ENCODE measurements at regions not wholly inside any gene's neighbourhood (a gene's known extent, or its start where the extent isn't known, plus 50 kb on each side); places are given as distances from the start of the nearest gene placed in this dataset.

GRCh38 chr4:152218576-152218975 is 317.3 kb downstream of the FBXW7 start:
- no peak overlapping the region for H3K27ac ChIP-seq
- no peaks in the 10 kb centered on the region for H3K27me3 ChIP-seq
- DNase-seq: no peak
- no peaks in the 10 kb centered on the region for H3K9me3 ChIP-seq
- H3K36me3 ChIP-seq: no peaks in the 10 kb centered on the region
- TF ChIP-seq CTCF (IDR thresholded peaks at IDR 0.05): no peak
- H3K4me3 ChIP-seq: no peak overlapping the region
- H3K4me1 ChIP-seq: no peaks in the 10 kb centered on the region
- intact Hi-C loops (cut with DNase I; ENCODE audit: low total_unique reads): no loop called here

DNA sequence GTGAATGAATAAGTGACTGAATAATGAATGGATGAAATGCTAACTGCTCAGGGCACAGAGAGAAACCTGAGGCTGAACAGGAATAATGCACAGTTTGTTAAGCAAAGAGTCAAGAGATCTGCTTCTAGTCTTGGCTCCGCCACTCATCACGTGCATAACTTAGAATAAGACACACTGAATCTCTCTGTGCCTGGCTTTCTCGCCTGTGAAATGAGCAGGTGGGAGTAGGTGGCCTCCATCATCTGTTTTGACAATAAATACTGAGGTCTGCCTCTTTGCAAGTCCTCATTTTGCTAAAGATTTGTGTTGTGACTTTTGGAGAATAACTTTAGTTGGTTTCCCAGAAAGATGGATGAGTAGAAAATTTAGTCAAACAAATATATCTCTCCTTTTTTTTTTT is 318.0 kb downstream of the FBXW7 start:
- H3K27me3 ChIP-seq: no peaks in the 10 kb centered on the region
- DNase-seq: no peak
- H3K4me1 ChIP-seq: no peaks in the 10 kb centered on the region
- intact Hi-C loops (cut with DNase I; ENCODE audit: low total_unique reads): no loop called here
- H3K36me3 ChIP-seq: no peaks in the 10 kb centered on the region
- TF ChIP-seq CTCF (IDR thresholded peaks at IDR 0.05): no peak
- no peak overlapping the region for H3K27ac ChIP-seq
- H3K9me3 ChIP-seq: no peaks in the 10 kb centered on the region
- no peak overlapping the region for H3K4me3 ChIP-seq

DNA sequence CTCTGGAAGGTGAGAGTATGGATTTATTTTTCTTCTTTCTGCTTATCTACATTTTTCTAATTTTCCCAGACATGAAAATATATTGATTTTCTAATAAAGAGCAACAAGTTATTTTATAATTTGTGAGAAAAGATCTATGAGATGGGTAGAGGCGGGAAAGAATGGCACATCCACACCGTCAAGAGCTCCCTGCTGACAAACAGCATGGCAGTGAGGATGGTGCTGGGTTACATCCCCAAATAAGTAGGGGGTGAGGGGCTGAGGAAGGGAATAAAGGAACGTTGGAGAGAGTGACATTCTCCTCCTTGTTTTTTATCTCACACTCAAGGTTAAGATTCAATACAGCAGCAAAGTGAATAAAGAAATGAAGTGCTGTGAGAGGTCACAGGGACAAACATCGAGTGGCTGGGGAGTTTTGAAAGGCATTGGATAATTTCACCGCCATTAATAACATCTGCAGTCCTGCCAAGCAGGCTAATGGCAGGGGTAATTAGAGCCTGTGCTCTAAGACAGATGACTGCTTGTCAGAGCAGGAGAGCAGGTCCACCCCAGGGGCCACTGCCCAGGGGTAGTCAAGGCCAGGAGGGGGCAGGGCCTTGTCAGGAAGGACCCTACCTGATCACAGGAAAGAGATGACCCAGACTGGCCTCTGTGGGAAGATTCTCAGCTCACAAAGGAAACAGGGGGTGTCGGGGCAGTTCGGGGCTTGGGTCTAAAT is 323.8 kb downstream of the FBXW7 start:
- intact Hi-C loops (cut with DNase I; ENCODE audit: low total_unique reads): no loop called here
- Histone ChIP-seq H3K4me3 (no peak overlapping the region), H3K27ac (no peak overlapping the region), H3K4me1 (no peaks in the 10 kb centered on the region), H3K27me3 (no peaks in the 10 kb centered on the region), H3K36me3 (no peaks in the 10 kb centered on the region), H3K9me3 (no peaks in the 10 kb centered on the region)
- no peak for DNase-seq
- TF ChIP-seq CTCF (IDR thresholded peaks at IDR 0.05): no peak

GRCh38 chr4:152209772-152210493 is 326.0 kb downstream of the FBXW7 start:
- intact Hi-C loops (cut with DNase I; ENCODE audit: low total_unique reads): no loop called here
- H3K9me3 ChIP-seq: no peaks in the 10 kb centered on the region
- DNase-seq: no peak

DNA sequence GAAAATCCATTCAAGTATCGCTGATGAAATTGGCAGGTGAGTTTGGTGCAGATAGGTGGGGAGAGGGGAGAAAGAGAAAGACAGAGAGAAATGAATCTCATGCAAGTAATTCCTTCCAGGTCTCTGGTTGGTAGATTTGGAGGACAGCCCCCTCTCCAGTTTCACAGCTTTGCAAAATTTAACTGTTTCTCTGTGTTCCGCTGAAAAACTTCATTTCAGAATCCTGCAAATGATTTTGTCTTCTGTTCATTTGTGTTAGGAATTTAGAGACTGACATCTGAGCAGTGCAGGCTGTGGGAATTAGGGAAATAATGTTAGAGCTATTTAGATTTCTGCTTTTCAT is 328.5 kb downstream of the FBXW7 start:
- no peak for TF ChIP-seq CTCF (IDR thresholded peaks at IDR 0.05)
- Histone ChIP-seq H3K27me3 (no peaks in the 10 kb centered on the region), H3K4me3 (no peak overlapping the region), H3K27ac (no peak overlapping the region), H3K9me3 (no peaks in the 10 kb centered on the region), H3K36me3 (no peaks in the 10 kb centered on the region), H3K4me1 (peaks cover 0 to 5% (median 0%) of the 10 kb centered on the region in 4 donors)
- no peak for DNase-seq
- intact Hi-C loops (cut with DNase I; ENCODE audit: low total_unique reads): no loop called here

More at GRCh38 chr4:152209772-152210493, 326.0 kb downstream of the FBXW7 start:
- Histone ChIP-seq H3K4me1 (peaks cover 0 to 5% (median 0%) of the 10 kb centered on the region in 4 donors), H3K27ac (no peak overlapping the region), H3K4me3 (no peak overlapping the region), H3K36me3 (no peaks in the 10 kb centered on the region), H3K27me3 (no peaks in the 10 kb centered on the region)
- no peak for TF ChIP-seq CTCF (IDR thresholded peaks at IDR 0.05)
